HepG2 (cell line): ENCODE measurements at regions not wholly inside any gene's neighbourhood (a gene's known extent, or its start where the extent isn't known, plus 50 kb on each side); places are given as distances from the start of the nearest gene placed in this dataset.
A peak's percentile ranks its signal among the peaks of the same experiment; 100 is the strongest.

Source experiments
- ATAC-seq: fragments of 200-7000 bp; cut with Tn5 transposase; 3 replicates; pipeline ENCODE4 v1.9.1; 2020; ENCODE audit warnings: mild to moderate bottlenecking, moderate library complexity
- BruUV-seq: library from RNA; stranded (reverse); fragments of 400-500 nt; replicated peaks from 2 replicates; lab custom pipeline; 2021; lab: Mats Ljungman, UMichigan
- CTCF ChIA-PET: fragments of 300-600 bp; formaldehyde crosslinking; extraction: SDS; loops from one replicate; lab custom pipeline; 2021; ENCODE audit warnings: low total read pairs, inconsistent platforms, low intra/inter-chr PET ratio; lab: Yijun Ruan, JAX
- POLR2A ChIA-PET: fragments of 350-600 bp; sonication (Branson Sonifier 250); formaldehyde crosslinking; loops from one replicate; lab custom pipeline; 2020; ENCODE audit warnings: antibody characterized with exemption, inconsistent platforms; lab: Yijun Ruan, JAX
- DNase-seq: peaks from one replicate; pipeline ENCODE4 v3.0.0-alpha.2; 2015; ENCODE audit warnings: low spot score
- FAIRE-seq: peaks from 3 replicates; lab custom pipeline; 2011; peaks lifted over from hg19 to GRCh38; lab: Jason Lieb, UNC
- H2AFZ ChIP-seq: one replicate; pipeline ENCODE4 v1.6.1; 2011; ENCODE audit warnings: low read length, inconsistent platforms
- H3K27ac ChIP-seq: fragments of 300-600 bp; 3 replicates; pipeline ENCODE4 v1.8.0; 2011; ENCODE audit warnings: mixed run types, mild to moderate bottlenecking, mixed read lengths, low read length, inconsistent platforms; ENCODE audit not compliant: insufficient read depth; ENCODE audit errors: extremely low read length
- H3K27me3 ChIP-seq, 2 experiments: fragments of 200-600 bp in 1 of 2; 2 replicates in 1 of 2; 3 replicates in 1 of 2; pipeline versions ENCODE4 v1.6.0 to v1.8.0; 2011; ENCODE audit warnings: low read length in 2 of 2, mild to moderate bottlenecking in 2 of 2, moderate library complexity in 2 of 2, inconsistent platforms in 1 of 2; ENCODE audit not compliant: insufficient read depth in 2 of 2, control insufficient read depth in 1 of 2
- H3K36me3 ChIP-seq, 2 experiments: fragments of 200-600 bp in 1 of 2; replicated peaks in 1 of 2; 2 replicates in 1 of 2; 3 replicates in 1 of 2; pipeline versions ENCODE4 v1.5.1 to v1.8.0; 2011; ENCODE audit warnings: low read length in 2 of 2, inconsistent platforms in 1 of 2; ENCODE audit not compliant: insufficient read depth in 2 of 2, control insufficient read depth in 1 of 2
- H3K4me1 ChIP-seq: 2 replicates; pipeline ENCODE4 v1.5.1; 2012; ENCODE audit warnings: low read length, inconsistent platforms; ENCODE audit not compliant: insufficient read depth
- H3K4me2 ChIP-seq: 2 replicates; pipeline ENCODE4 v1.6.0; 2011; ENCODE audit warnings: low read depth, low read length, inconsistent platforms
- H3K4me3 ChIP-seq, 3 experiments: fragments of 200-600 bp in 1 of 3; sonication (generic), shearing (Covaris generic) in 1 of 3; replicated peaks in 1 of 3; 2 replicates each; pipeline ENCODE4 v1.5.1; 2011 to 2016; ENCODE audit warnings: low read length in 3 of 3, inconsistent platforms in 2 of 3, low read depth in 2 of 3, mild to moderate bottlenecking in 2 of 3, control low read depth in 1 of 3, mixed read lengths in 1 of 3; ENCODE audit not compliant: insufficient read depth in 1 of 3
- H3K79me2 ChIP-seq: one replicate; pipeline ENCODE4 v1.6.1; 2011; ENCODE audit warnings: low read length, inconsistent platforms; ENCODE audit not compliant: insufficient read depth
- H3K9ac ChIP-seq: 2 replicates; pipeline ENCODE4 v1.6.0; 2011; ENCODE audit warnings: mild to moderate bottlenecking, low read depth, low read length, inconsistent platforms; ENCODE audit not compliant: insufficient read depth
- H3K9me3 ChIP-seq: 2 replicates; pipeline ENCODE4 v1.5.1; 2012; ENCODE audit warnings: mild to moderate bottlenecking, low read length
- H4K20me1 ChIP-seq: 2 replicates; pipeline ENCODE4 v1.6.0; 2011; ENCODE audit warnings: inconsistent platforms, mild to moderate bottlenecking, low read length, moderate library complexity; ENCODE audit not compliant: insufficient read depth
- DNMT3B ChIP-seq: conservative IDR thresholded peaks from 2 replicates; pipeline ENCODE4 v1.6.1; 2016; ENCODE audit warnings: missing biosample characterization, control low read depth
- ELF3 ChIP-seq: IDR thresholded peaks from 2 replicates; pipeline ENCODE4 v1.6.1; 2016; ENCODE audit warnings: missing genetic modification reagents, missing compliant biosample characterization
- HOXD1 ChIP-seq: sonication (generic); formaldehyde crosslinking; IDR thresholded peaks from 2 replicates; pipeline ENCODE4 v1.5.0; 2020; ENCODE audit warnings: missing genetic modification reagents
- MAFF ChIP-seq: IDR thresholded peaks from 2 replicates; pipeline ENCODE4 v1.6.1; 2011; ENCODE audit warnings: low read depth, low read length, improper control_type of control experiment
- MAFK ChIP-seq, 2 experiments: IDR thresholded peaks in 1 of 2; conservative IDR thresholded peaks in 1 of 2; 2 replicates each; pipeline ENCODE4 v1.6.1; 2011; ENCODE audit warnings: improper control_type of control experiment in 2 of 2, low read length in 2 of 2
- MIXL1 ChIP-seq: IDR thresholded peaks from 2 replicates; pipeline ENCODE4 v1.6.1; 2016
- MYNN ChIP-seq: sonication (generic); formaldehyde crosslinking; IDR thresholded peaks from 2 replicates; pipeline ENCODE4 v1.4.0; 2020; ENCODE audit warnings: mild to moderate bottlenecking, low read depth, missing genetic modification reagents
- NFIB ChIP-seq: sonication (generic); formaldehyde crosslinking; IDR thresholded peaks from 2 replicates; pipeline ENCODE4 v1.9.0; 2021; ENCODE audit warnings: missing genetic modification reagents, mild to moderate bottlenecking, borderline replicate concordance
- PAX8 ChIP-seq: sonication (generic); formaldehyde crosslinking; IDR thresholded peaks from 2 replicates; pipeline ENCODE4 v1.8.0; 2022; ENCODE audit warnings: mild to moderate bottlenecking, missing genetic modification reagents, borderline replicate concordance
- SALL2 ChIP-seq: sonication (generic); formaldehyde crosslinking; IDR thresholded peaks from 2 replicates; pipeline ENCODE4 v1.8.1; 2023; ENCODE audit warnings: mild to moderate bottlenecking, missing genetic modification reagents, inconsistent platforms
- SIN3A ChIP-seq: IDR thresholded peaks from 2 replicates; pipeline ENCODE4 v1.6.1; 2011; ENCODE audit warnings: low read depth, mild to moderate bottlenecking, control low read depth, low read length, borderline replicate concordance
- STAG1 ChIP-seq: sonication (generic); formaldehyde crosslinking; IDR thresholded peaks from 2 replicates; pipeline ENCODE4 v1.4.0; 2020; ENCODE audit warnings: missing genetic modification reagents
- TCF7L2 ChIP-seq: IDR thresholded peaks from 2 replicates; pipeline ENCODE4 v1.6.1; 2011; ENCODE audit warnings: mild to moderate bottlenecking, low read depth, low read length, moderate library complexity
- ZNF292 ChIP-seq: sonication (generic); formaldehyde crosslinking; IDR thresholded peaks from 2 replicates; pipeline ENCODE4 v1.8.1; 2022; ENCODE audit warnings: mild to moderate bottlenecking, low read depth, missing genetic modification reagents, borderline replicate concordance
- ZNF296 ChIP-seq: sonication (generic); formaldehyde crosslinking; conservative IDR thresholded peaks from 2 replicates; pipeline ENCODE4 v1.5.0; 2020; ENCODE audit warnings: mild to moderate bottlenecking, missing genetic modification reagents
- ZNF34 ChIP-seq: sonication (generic); formaldehyde crosslinking; IDR thresholded peaks from 2 replicates; pipeline ENCODE4 v1.4.0; 2020; ENCODE audit warnings: mild to moderate bottlenecking, missing genetic modification reagents, borderline replicate concordance
- ZNF343 ChIP-seq: sonication (generic); formaldehyde crosslinking; IDR thresholded peaks from 2 replicates; pipeline ENCODE4 v1.4.0; 2020; ENCODE audit warnings: mild to moderate bottlenecking, missing genetic modification reagents
- ZNF367 ChIP-seq: sonication (generic); formaldehyde crosslinking; IDR thresholded peaks from 2 replicates; pipeline ENCODE4 v1.4.0; 2020; ENCODE audit warnings: missing genetic modification reagents, borderline replicate concordance
- ZNF530 ChIP-seq: sonication (generic); formaldehyde crosslinking; IDR thresholded peaks from 2 replicates; pipeline ENCODE4 v1.5.0; 2020; ENCODE audit warnings: low read depth, mild to moderate bottlenecking, missing genetic modification reagents
- ZNF543 ChIP-seq: sonication (generic); formaldehyde crosslinking; IDR thresholded peaks from 2 replicates; pipeline ENCODE4 v1.4.0; 2020; ENCODE audit warnings: mild to moderate bottlenecking, missing genetic modification reagents
- ZNF562 ChIP-seq: sonication (generic); formaldehyde crosslinking; IDR thresholded peaks from 2 replicates; pipeline ENCODE4 v1.8.0; 2022; ENCODE audit warnings: missing genetic modification reagents, borderline replicate concordance
- ZNF749 ChIP-seq: sonication (generic); formaldehyde crosslinking; IDR thresholded peaks from 2 replicates; pipeline ENCODE4 v1.8.0; 2022; ENCODE audit warnings: mild to moderate bottlenecking, missing genetic modification reagents, moderate library complexity, borderline replicate concordance
- WGBS: methylation state at CpG from one replicate; pipeline ENCODE4 v1.1.6; 2017; ENCODE audit warnings: low lambda C conversion rate; 5-methylcytosine and 5-hydroxymethylcytosine counted together
- in situ Hi-C: cut with HindIII; loops from 2 replicates; pipeline ENCODE4 v1.10.0; 2017; ENCODE audit warnings: low pct_unique_long_range_greater_than_20kb; ENCODE audit not compliant: extremely low pct_ligation_motif_present
- intact Hi-C: fragments of 100-400 bp; cut with micrococcal nuclease; formaldehyde crosslinking; loops from one replicate; pipeline ENCODE4 v1.10.0; 2022; ENCODE audit not compliant: unreplicated experiment
- TF ChIP-seq, protein P1 (sequence below): sonication (generic); formaldehyde crosslinking; IDR thresholded peaks from 2 replicates; pipeline ENCODE4 v1.8.1; 2023; ENCODE audit warnings: missing genetic modification reagents, inconsistent platforms, borderline replicate concordance

- intact Hi-C loops (no loop called here), in situ Hi-C loops (no loop called here)
- H3K27ac ChIP-seq, result no peak overlapping the region
- ATAC-seq (no peak), FAIRE-seq (no peak), DNase-seq (no peak)
- ChIA-PET POLR2A (no interaction called here), CTCF (no interaction called here)
- no TSS peak for BruUV-seq
- H4K20me1 ChIP-seq, result no peaks in the 10 kb centered on the region
- H3K4me3 ChIP-seq, result no peak overlapping the region
- H3K4me2 ChIP-seq, result no peak overlapping the region
- no peaks in the 10 kb centered on the region for H3K4me1 ChIP-seq
- no peak overlapping the region for H3K9ac ChIP-seq
- no peaks in the 10 kb centered on the region for H3K36me3 ChIP-seq
- H3K9me3 ChIP-seq, result no peaks in the 10 kb centered on the region
- no peaks in the 10 kb centered on the region for H3K27me3 ChIP-seq
- H3K79me2 ChIP-seq, result no peaks in the 10 kb centered on the region
- no peak overlapping the region for H2AFZ ChIP-seq
- no peak for TF ChIP-seq NFIB (CRISPR knock-in tag)
- no peak for TF ChIP-seq ZNF34 (CRISPR knock-in tag)
- no peak for TF ChIP-seq ZNF296 (CRISPR knock-in tag)
- no peak for TF ChIP-seq SIN3A
- peak; percentile 70 to 71; a peak in 3 of 4 replicates for TF ChIP-seq MAFK (conservative IDR thresholded peaks at IDR 0.05 in 1 of 2, IDR thresholded peaks at IDR 0.05 in 1 of 2; ENCODE audit: low read length in 2 of 2)
- peak; percentile 64 for TF ChIP-seq MAFF
- no peak for TF ChIP-seq MIXL1 (CRISPR knock-in tag)
Observed at GRCh38 chr2:107112561-107112960, 226.6 kb upstream of the ST6GAL2 start.

- Histone ChIP-seq H2AFZ (no peak overlapping the region), H3K27me3 (no peaks in the 10 kb centered on the region), H3K36me3 (no peaks in the 10 kb centered on the region), H3K27ac (no peak overlapping the region), H3K9me3 (no peaks in the 10 kb centered on the region), H4K20me1 (no peaks in the 10 kb centered on the region), H3K9ac (no peak overlapping the region)
- in situ Hi-C loops, result no loop called here
- no TSS peak for BruUV-seq
- CTCF ChIA-PET, result no interaction called here
- no peak for DNase-seq
- WGBS, result 4% methylated on average over 2 of the region's 2 CpGs
- FAIRE-seq, result no peak
- TF ChIP-seq SALL2 (no peak), ZNF562 (CRISPR knock-in tag) (no peak), TCF7L2 (no peak), ZNF292 (CRISPR knock-in tag) (no peak), ZNF367 (CRISPR knock-in tag) (no peak), ZNF543 (CRISPR knock-in tag) (no peak), MYNN (CRISPR knock-in tag) (no peak), ZNF343 (CRISPR knock-in tag) (no peak), ZNF530 (no peak), ZNF749 (no peak), STAG1 (CRISPR knock-in tag) (no peak), ELF3 (CRISPR knock-in tag) (no peak), DNMT3B (CRISPR knock-in tag) (no peak), PAX8 (CRISPR knock-in tag) (no peak), HOXD1 (CRISPR knock-in tag) (no peak)
- TF ChIP-seq, protein P1, sequence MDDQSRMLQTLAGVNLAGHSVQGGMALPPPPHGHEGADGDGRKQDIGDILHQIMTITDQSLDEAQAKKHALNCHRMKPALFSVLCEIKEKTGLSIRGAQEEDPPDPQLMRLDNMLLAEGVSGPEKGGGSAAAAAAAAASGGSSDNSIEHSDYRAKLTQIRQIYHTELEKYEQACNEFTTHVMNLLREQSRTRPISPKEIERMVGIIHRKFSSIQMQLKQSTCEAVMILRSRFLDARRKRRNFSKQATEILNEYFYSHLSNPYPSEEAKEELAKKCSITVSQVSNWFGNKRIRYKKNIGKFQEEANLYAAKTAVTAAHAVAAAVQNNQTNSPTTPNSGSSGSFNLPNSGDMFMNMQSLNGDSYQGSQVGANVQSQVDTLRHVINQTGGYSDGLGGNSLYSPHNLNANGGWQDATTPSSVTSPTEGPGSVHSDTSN (CRISPR knock-in tag), result no peak
- TF ChIP-seq, all 625 proteins: peak for 0
- intact Hi-C loops, result no loop called here
- no peaks in the 10 kb centered on the region for H3K4me1 ChIP-seq
- no peak for ATAC-seq
- H3K4me3 ChIP-seq, result no peak overlapping the region
- no peak overlapping the region for H3K4me2 ChIP-seq
- POLR2A ChIA-PET, result no interaction called here
- H3K79me2 ChIP-seq, result no peaks in the 10 kb centered on the region
Observed at GRCh38 chr2:107128381-107128780, 242.4 kb upstream of the ST6GAL2 start.
